B cell (primary cell): ENCODE measurements at regions not wholly inside any gene's neighbourhood (a gene's known extent, or its start where the extent isn't known, plus 50 kb on each side); places are given as distances from the start of the nearest gene placed in this dataset.

Experiments used
- ATAC-seq: fragments of 200-7000 bp; cut with Tn5 transposase; one replicate; pipeline ENCODE4 v1.10.0; 2021; ENCODE audit warnings: low read depth, mild to moderate bottlenecking, moderate number of reproducible peaks, moderate library complexity
- CTCF ChIA-PET: fragments of 350-600 bp; sonication (Branson Sonifier 250); formaldehyde crosslinking; loops from one replicate; lab custom pipeline; 2021; ENCODE audit warnings: antibody characterized with exemption, inconsistent platforms; lab: Charles Lee
- POLR2A ChIA-PET: fragments of 350-600 bp; sonication (Branson Sonifier 250); formaldehyde crosslinking; loops from one replicate; lab custom pipeline; 2021; ENCODE audit warnings: antibody characterized with exemption; lab: Charles Lee
- DNase-seq: peaks from one replicate; pipeline ENCODE4 v3.0.0; 2013
- H2AFZ ChIP-seq: 2 replicates; pipeline ENCODE4 v1.6.1; 2012; ENCODE audit warnings: mild to moderate bottlenecking, low read depth, low read length; ENCODE audit not compliant: insufficient read depth, poor library complexity, severe bottlenecking
- H3K27ac ChIP-seq, 2 donors: 1 replicate in 1 of 2; 2 replicates in 1 of 2; pipeline ENCODE4 v1.5.1; 2012 to 2013; ENCODE audit warnings: low read length in 2 of 2, mild to moderate bottlenecking in 2 of 2, moderate library complexity in 1 of 2
- H3K27me3 ChIP-seq, 4 experiments: fragments of 200-600 bp in 1 of 4; sonication (generic) in 1 of 4; replicated peaks in 1 of 4; 1 replicate in 2 of 4; 2 replicates in 2 of 4; pipeline versions ENCODE4 v1.6.1 to v1.7.0; 2013 to 2016; ENCODE audit warnings: low read length in 3 of 4, mild to moderate bottlenecking in 2 of 4, mixed read lengths in 1 of 4, moderate library complexity in 1 of 4; ENCODE audit not compliant: insufficient read depth in 4 of 4, control insufficient read depth in 3 of 4; ENCODE audit errors: control extremely low read depth in 1 of 4
- H3K36me3 ChIP-seq, 2 experiments: replicated peaks in 1 of 2; 1 replicate in 1 of 2; 2 replicates in 1 of 2; pipeline versions ENCODE4 v1.6.1 to v1.7.1; 2013; ENCODE audit warnings: low read length in 1 of 2; ENCODE audit not compliant: insufficient read depth in 2 of 2, control insufficient read depth in 1 of 2; ENCODE audit errors: control extremely low read depth in 1 of 2, extremely low read depth in 1 of 2
- H3K4me1 ChIP-seq, 2 donors: fragments of 200-600 bp in 1 of 2; sonication (generic) in 1 of 2; 1 replicate in 1 of 2; 2 replicates in 1 of 2; pipeline versions ENCODE4 v1.5.1 to v1.6.1; 2013 to 2017; ENCODE audit warnings: low read length in 2 of 2; ENCODE audit not compliant: control insufficient read depth in 2 of 2, insufficient read depth in 2 of 2
- H3K4me2 ChIP-seq: replicated peaks from 2 replicates; pipeline ENCODE3; 2012; ENCODE audit warnings: mild to moderate bottlenecking, low read depth, low read length; ENCODE audit not compliant: poor library complexity, severe bottlenecking
- H3K4me3 ChIP-seq, 5 experiments: fragments of 200-600 bp in 1 of 5; sonication (generic) in 1 of 5; 1 replicate in 3 of 5; 2 replicates in 2 of 5; pipeline versions ENCODE4 v1.5.1 to v1.7.0; 2011 to 2016; ENCODE audit warnings: low read length in 4 of 5, mild to moderate bottlenecking in 4 of 5, low read depth in 2 of 5, control low read depth in 1 of 5, moderate library complexity in 1 of 5; ENCODE audit not compliant: insufficient read depth in 1 of 5; ENCODE audit errors: control extremely low read depth in 1 of 5, extremely low read depth in 1 of 5
- H3K79me2 ChIP-seq: fragments of 200-600 bp; sonication (generic); one replicate; pipeline ENCODE4 v1.6.0; 2016; ENCODE audit warnings: low read length; ENCODE audit not compliant: control insufficient read depth, insufficient read depth
- H3K9ac ChIP-seq: fragments of 200-600 bp; sonication (generic); 2 replicates; pipeline ENCODE4 v1.6.1; 2017; ENCODE audit warnings: mild to moderate bottlenecking, low read length, moderate library complexity
- H3K9me3 ChIP-seq, 3 donors: one replicate each; pipeline versions ENCODE4 v1.6.1 to v1.7.1; 2013; ENCODE audit warnings: low read length in 2 of 3; ENCODE audit not compliant: control insufficient read depth in 2 of 3, insufficient read depth in 1 of 3; ENCODE audit errors: control extremely low read depth in 1 of 3
- H4K20me1 ChIP-seq: 2 replicates; pipeline ENCODE4 v1.6.0; 2012; ENCODE audit warnings: mild to moderate bottlenecking, low read length; ENCODE audit not compliant: insufficient read depth, control insufficient read depth, poor library complexity, severe bottlenecking
- H3K27ac Mint-ChIP-seq: one replicate; pipeline ENCODE4 v1.8.0; 2021; ENCODE audit warnings: mixed read lengths
- H3K27me3 Mint-ChIP-seq: one replicate; pipeline ENCODE4 v1.8.0; 2021; ENCODE audit warnings: mixed read lengths
- H3K4me1 Mint-ChIP-seq: one replicate; pipeline ENCODE4 v1.8.0; 2021; ENCODE audit warnings: mixed read lengths
- H3K4me3 Mint-ChIP-seq: one replicate; pipeline ENCODE4 v1.8.0; 2021; ENCODE audit warnings: mixed read lengths
- H3K9me3 Mint-ChIP-seq: one replicate; pipeline ENCODE4 v1.8.0; 2022; ENCODE audit warnings: mixed read lengths; ENCODE audit not compliant: insufficient read depth
- EZH2 ChIP-seq: IDR thresholded peaks from 2 replicates; pipeline ENCODE4 v1.6.1; 2012; ENCODE audit warnings: borderline replicate concordance, low read depth, mild to moderate bottlenecking, moderate library complexity, low read length; ENCODE audit not compliant: insufficient read depth, poor library complexity, severe bottlenecking
- WGBS: methylation state at CpG from one replicate; pipeline ENCODE4 v1.1.5; 2013; ENCODE audit warnings: missing lambda C conversion rate; ENCODE audit not compliant: insufficient coverage; 5-methylcytosine and 5-hydroxymethylcytosine counted together
- intact Hi-C: fragments of 100-400 bp; cut with micrococcal nuclease; formaldehyde crosslinking; loops from one replicate; pipeline ENCODE4 v1.10.0; 2022
- TF ChIP-seq, protein P1 (sequence below): fragments of 200-600 bp; IDR thresholded peaks from one replicate; pipeline ENCODE4 v1.8.0; 2022; ENCODE audit warnings: antibody characterized with exemption, mild to moderate bottlenecking

DNA sequence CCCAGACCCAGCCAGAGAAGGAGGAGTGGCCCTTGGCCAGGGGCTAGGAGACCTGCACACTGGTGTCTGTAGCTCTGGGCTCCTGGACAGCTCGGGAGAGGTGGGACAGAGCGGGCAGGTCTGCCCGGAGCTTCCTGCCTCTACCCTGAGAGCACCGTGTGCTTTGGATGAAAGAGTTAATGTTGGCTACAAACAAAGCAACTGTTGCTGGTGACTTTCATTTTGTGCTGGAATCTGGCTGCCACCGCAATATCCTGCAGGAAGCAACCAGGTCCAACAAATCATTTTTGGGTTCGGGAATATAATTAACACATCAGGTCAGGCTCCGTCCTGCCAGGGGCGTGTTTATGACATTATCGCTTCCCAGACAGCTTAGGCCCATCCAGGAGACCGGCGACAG, 441.8 kb upstream of the MKI67 start:
- no peak overlapping the region for H2AFZ ChIP-seq
- H3K9me3 ChIP-seq, result peaks cover 0 to 17% (median 0%) of the 10 kb centered on the region in 3 donors
- Mint-ChIP-seq H3K27ac (no peak overlapping the region), H3K9me3 (no peaks in the 10 kb centered on the region), H3K27me3 (no peaks in the 10 kb centered on the region), H3K4me1 (no peaks in the 10 kb centered on the region), H3K4me3 (no peak overlapping the region)
- no peak for DNase-seq
- H4K20me1 ChIP-seq, result no peaks in the 10 kb centered on the region
- no peaks in the 10 kb centered on the region for H3K36me3 ChIP-seq
- POLR2A ChIA-PET, result no interaction called here
- no peak overlapping the region for H3K27ac ChIP-seq
- H3K4me3 ChIP-seq, result no peak overlapping the region
- TF ChIP-seq, protein P1, sequence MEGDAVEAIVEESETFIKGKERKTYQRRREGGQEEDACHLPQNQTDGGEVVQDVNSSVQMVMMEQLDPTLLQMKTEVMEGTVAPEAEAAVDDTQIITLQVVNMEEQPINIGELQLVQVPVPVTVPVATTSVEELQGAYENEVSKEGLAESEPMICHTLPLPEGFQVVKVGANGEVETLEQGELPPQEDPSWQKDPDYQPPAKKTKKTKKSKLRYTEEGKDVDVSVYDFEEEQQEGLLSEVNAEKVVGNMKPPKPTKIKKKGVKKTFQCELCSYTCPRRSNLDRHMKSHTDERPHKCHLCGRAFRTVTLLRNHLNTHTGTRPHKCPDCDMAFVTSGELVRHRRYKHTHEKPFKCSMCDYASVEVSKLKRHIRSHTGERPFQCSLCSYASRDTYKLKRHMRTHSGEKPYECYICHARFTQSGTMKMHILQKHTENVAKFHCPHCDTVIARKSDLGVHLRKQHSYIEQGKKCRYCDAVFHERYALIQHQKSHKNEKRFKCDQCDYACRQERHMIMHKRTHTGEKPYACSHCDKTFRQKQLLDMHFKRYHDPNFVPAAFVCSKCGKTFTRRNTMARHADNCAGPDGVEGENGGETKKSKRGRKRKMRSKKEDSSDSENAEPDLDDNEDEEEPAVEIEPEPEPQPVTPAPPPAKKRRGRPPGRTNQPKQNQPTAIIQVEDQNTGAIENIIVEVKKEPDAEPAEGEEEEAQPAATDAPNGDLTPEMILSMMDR, result no peak
- no peak for TF ChIP-seq EZH2
- H3K4me2 ChIP-seq, result no peak overlapping the region
- intact Hi-C loops, result no loop called here
- H3K27me3 ChIP-seq, result no peaks in the 10 kb centered on the region
- H3K9ac ChIP-seq, result no peak overlapping the region
- no peaks in the 10 kb centered on the region for H3K79me2 ChIP-seq
- no peaks in the 10 kb centered on the region for H3K4me1 ChIP-seq
- WGBS, result 79% methylated on average over 9 of the region's 11 CpGs
- CTCF ChIA-PET, result no interaction called here
- ATAC-seq, result no peak

DNA sequence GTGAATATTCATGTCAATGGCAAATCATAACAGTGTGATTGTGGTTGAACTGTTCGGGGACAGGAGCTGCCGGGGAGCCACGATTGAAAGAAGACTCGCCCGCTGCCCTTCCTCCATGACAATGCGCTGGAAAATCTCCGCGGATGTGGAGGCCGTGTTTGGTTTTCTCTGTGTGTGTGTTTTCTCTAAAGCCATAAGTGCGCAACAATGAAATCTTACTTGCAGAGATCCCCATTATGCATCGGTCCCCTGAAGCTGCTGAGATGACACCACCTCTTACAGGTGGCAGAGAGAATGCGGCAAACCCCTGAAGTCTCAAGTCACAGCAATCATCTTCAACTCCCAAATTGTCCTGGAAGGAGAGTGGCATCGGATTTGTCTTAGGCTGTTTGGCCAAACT, 442.3 kb upstream of the MKI67 start:
- no peak overlapping the region for H3K4me3 Mint-ChIP-seq
- H3K4me1 Mint-ChIP-seq, result no peaks in the 10 kb centered on the region
- ATAC-seq (no peak), DNase-seq (no peak)
- Histone ChIP-seq H3K36me3 (no peaks in the 10 kb centered on the region), H3K27me3 (no peaks in the 10 kb centered on the region), H3K79me2 (no peaks in the 10 kb centered on the region), H4K20me1 (no peaks in the 10 kb centered on the region), H3K4me1 (no peaks in the 10 kb centered on the region), H2AFZ (no peak overlapping the region), H3K9ac (no peak overlapping the region), H3K4me3 (no peak overlapping the region), H3K9me3 (peaks cover 0 to 20% (median 0%) of the 10 kb centered on the region in 3 donors), H3K4me2 (no peak overlapping the region), H3K27ac (no peak overlapping the region)
- no peaks in the 10 kb centered on the region for H3K9me3 Mint-ChIP-seq
- no peaks in the 10 kb centered on the region for H3K27me3 Mint-ChIP-seq
- CTCF ChIA-PET, result no interaction called here
- TF ChIP-seq, protein P1, result no peak
- TF ChIP-seq EZH2, result no peak
- 93% methylated on average over 13 of the region's 13 CpGs for WGBS
- no peak overlapping the region for H3K27ac Mint-ChIP-seq
- intact Hi-C loops, result no loop called here
- POLR2A ChIA-PET, result no interaction called here
